Astrocyte (in vitro differentiated cells and primary cell): ENCODE measurements at regions not wholly inside any gene's neighbourhood (a gene's known extent, or its start where the extent isn't known, plus 50 kb on each side); places are given as distances from the start of the nearest gene placed in this dataset.

Source experiments
- DNase-seq: peaks from one replicate; pipeline ENCODE4 v3.0.0-alpha.2; 2010; ENCODE audit warnings: low read depth
- FAIRE-seq: peaks from 2 replicates; lab custom pipeline; 2011; peaks lifted over from hg19 to GRCh38; lab: Jason Lieb, UNC
- H2AFZ ChIP-seq: 2 replicates; pipeline ENCODE4 v1.6.0; 2012; ENCODE audit warnings: low read depth, low read length, inconsistent platforms
- H3K27ac ChIP-seq: 2 replicates; pipeline ENCODE4 v1.5.1; 2011; ENCODE audit warnings: low read depth, low read length, inconsistent platforms
- H3K27me3 ChIP-seq: 2 replicates; pipeline ENCODE4 v1.6.0; 2011; ENCODE audit warnings: low read length, inconsistent platforms; ENCODE audit not compliant: insufficient read depth
- H3K36me3 ChIP-seq: 2 replicates; pipeline ENCODE4 v1.5.1; 2011; ENCODE audit warnings: low read length, inconsistent platforms; ENCODE audit not compliant: insufficient read depth
- H3K4me1 ChIP-seq: 2 replicates; pipeline ENCODE4 v1.5.1; 2011; ENCODE audit warnings: low read length, inconsistent platforms; ENCODE audit not compliant: insufficient read depth
- H3K4me2 ChIP-seq: 2 replicates; pipeline ENCODE4 v1.6.0; 2012; ENCODE audit warnings: low read length, inconsistent platforms
- H3K4me3 ChIP-seq: 2 replicates; pipeline ENCODE4 v1.5.1; 2011; ENCODE audit warnings: low read depth, mild to moderate bottlenecking, low read length, inconsistent platforms; ENCODE audit not compliant: insufficient read depth
- H3K79me2 ChIP-seq: 2 replicates; pipeline ENCODE4 v1.6.0; 2012; ENCODE audit warnings: mild to moderate bottlenecking, low read length, inconsistent platforms; ENCODE audit not compliant: insufficient read depth
- H3K9ac ChIP-seq: 2 replicates; pipeline ENCODE4 v1.6.0; 2012; ENCODE audit warnings: mild to moderate bottlenecking, low read length, inconsistent platforms
- H3K9me3 ChIP-seq: 2 replicates; pipeline ENCODE4 v1.5.1; 2012; ENCODE audit warnings: low read depth, mild to moderate bottlenecking, low read length, inconsistent platforms; ENCODE audit not compliant: insufficient read depth
- H4K20me1 ChIP-seq: 2 replicates; pipeline ENCODE4 v1.6.0; 2012; ENCODE audit warnings: low read length, inconsistent platforms; ENCODE audit not compliant: insufficient read depth
- H3K27ac Mint-ChIP-seq: one replicate; pipeline ENCODE4 v1.8.0; 2021; ENCODE audit warnings: mild to moderate bottlenecking, mixed read lengths; ENCODE audit not compliant: unreplicated experiment
- H3K27me3 Mint-ChIP-seq: one replicate; pipeline ENCODE4 v1.8.0; 2021; ENCODE audit warnings: low read depth, mixed read lengths; ENCODE audit not compliant: unreplicated experiment
- H3K36me3 Mint-ChIP-seq: one replicate; pipeline ENCODE4 v1.8.0; 2021; ENCODE audit warnings: low read depth, mixed read lengths; ENCODE audit not compliant: unreplicated experiment
- H3K4me1 Mint-ChIP-seq: one replicate; pipeline ENCODE4 v1.8.0; 2021; ENCODE audit warnings: low read depth, mixed read lengths; ENCODE audit not compliant: unreplicated experiment
- H3K4me3 Mint-ChIP-seq: one replicate; pipeline ENCODE4 v1.8.0; 2021; ENCODE audit warnings: mild to moderate bottlenecking, moderate library complexity, mixed read lengths; ENCODE audit not compliant: unreplicated experiment
- H3K9me3 Mint-ChIP-seq: one replicate; pipeline ENCODE4 v1.8.0; 2021; ENCODE audit warnings: mild to moderate bottlenecking, mixed read lengths; ENCODE audit not compliant: unreplicated experiment
- CTCF ChIP-seq: IDR thresholded peaks from 2 replicates; pipeline ENCODE4 v1.5.1; 2011; ENCODE audit warnings: low read depth, mild to moderate bottlenecking, inconsistent platforms, low read length, moderate library complexity; ENCODE audit not compliant: insufficient read depth
- EZH2 ChIP-seq: IDR thresholded peaks from 2 replicates; pipeline ENCODE4 v1.6.1; 2012; ENCODE audit warnings: mild to moderate bottlenecking, low read length, inconsistent platforms; ENCODE audit not compliant: insufficient read depth

DNA sequence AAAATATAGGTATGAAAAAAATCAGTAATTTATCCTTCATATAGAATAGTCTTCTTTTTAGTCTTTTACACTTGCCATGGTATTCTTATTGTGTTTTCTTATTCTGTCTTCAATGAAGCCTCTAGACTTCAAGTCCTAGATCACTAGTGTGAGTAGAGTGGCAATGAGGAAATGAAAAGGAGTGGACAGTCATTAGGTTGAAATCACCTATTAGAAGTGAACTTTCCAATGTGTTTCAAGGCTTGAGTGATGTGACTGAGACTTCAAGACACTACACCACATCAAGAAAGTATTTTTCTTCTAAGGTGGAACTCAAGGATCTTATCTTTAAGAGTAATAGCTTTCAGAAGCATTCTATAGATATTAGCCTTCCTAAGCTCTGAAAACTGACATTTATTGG lies 357.8 kb upstream of the MBL2 start:
- peaks cover 2% of the 10 kb centered on the region for H3K4me1 Mint-ChIP-seq
- H3K9me3 Mint-ChIP-seq, result no peaks in the 10 kb centered on the region
- TF ChIP-seq CTCF (no peak), EZH2 (no peak)
- H3K27me3 Mint-ChIP-seq, result no peaks in the 10 kb centered on the region
- H2AFZ ChIP-seq, result no peak overlapping the region
- no peaks in the 10 kb centered on the region for H3K36me3 ChIP-seq
- no peaks in the 10 kb centered on the region for H3K27me3 ChIP-seq
- no peak overlapping the region for H3K4me3 Mint-ChIP-seq
- H3K27ac Mint-ChIP-seq, result no peak overlapping the region
- H3K79me2 ChIP-seq, result no peaks in the 10 kb centered on the region
- no peaks in the 10 kb centered on the region for H3K4me1 ChIP-seq
- no peak overlapping the region for H3K9ac ChIP-seq
- H4K20me1 ChIP-seq, result no peaks in the 10 kb centered on the region
- no peak for FAIRE-seq
- no peak overlapping the region for H3K4me3 ChIP-seq
- no peak overlapping the region for H3K27ac ChIP-seq
- no peak overlapping the region for H3K4me2 ChIP-seq
- H3K9me3 ChIP-seq, result no peaks in the 10 kb centered on the region
- DNase-seq, result no peak
- H3K36me3 Mint-ChIP-seq, result no peaks in the 10 kb centered on the region

GRCh38 chr10:53127686-53128085 lies 355.1 kb upstream of the MBL2 start:
- Mint-ChIP-seq H3K4me3 (no peak overlapping the region), H3K4me1 (no peaks in the 10 kb centered on the region), H3K9me3 (peaks cover 3% of the 10 kb centered on the region), H3K27ac (no peak overlapping the region), H3K36me3 (no peaks in the 10 kb centered on the region), H3K27me3 (no peaks in the 10 kb centered on the region)
- no peaks in the 10 kb centered on the region for H3K79me2 ChIP-seq
- no peaks in the 10 kb centered on the region for H3K36me3 ChIP-seq
- DNase-seq (no peak), FAIRE-seq (no peak)
- H3K4me2 ChIP-seq, result no peak overlapping the region
- H3K4me1 ChIP-seq, result no peaks in the 10 kb centered on the region
- H3K9me3 ChIP-seq, result no peaks in the 10 kb centered on the region
- no peak overlapping the region for H3K9ac ChIP-seq
- H3K27ac ChIP-seq, result no peak overlapping the region
- TF ChIP-seq EZH2, result no peak
- TF ChIP-seq CTCF, result no peak
- no peaks in the 10 kb centered on the region for H4K20me1 ChIP-seq
- H3K27me3 ChIP-seq, result no peaks in the 10 kb centered on the region
- H3K4me3 ChIP-seq, result no peak overlapping the region
- no peak overlapping the region for H2AFZ ChIP-seq

- Histone ChIP-seq H4K20me1 (no peaks in the 10 kb centered on the region), H3K9ac (no peak overlapping the region), H3K9me3 (no peaks in the 10 kb centered on the region), H3K27ac (no peak overlapping the region), H3K79me2 (no peaks in the 10 kb centered on the region), H3K36me3 (no peaks in the 10 kb centered on the region), H3K27me3 (no peaks in the 10 kb centered on the region), H3K4me3 (no peak overlapping the region), H2AFZ (no peak overlapping the region), H3K4me1 (no peaks in the 10 kb centered on the region), H3K4me2 (no peak overlapping the region)
- FAIRE-seq (no peak), DNase-seq (no peak)
- no peak overlapping the region for H3K27ac Mint-ChIP-seq
- H3K4me1 Mint-ChIP-seq, result no peaks in the 10 kb centered on the region
- peaks cover 3% of the 10 kb centered on the region for H3K9me3 Mint-ChIP-seq
- H3K36me3 Mint-ChIP-seq, result no peaks in the 10 kb centered on the region
- H3K27me3 Mint-ChIP-seq, result no peaks in the 10 kb centered on the region
- no peak overlapping the region for H3K4me3 Mint-ChIP-seq
- no peak for TF ChIP-seq CTCF
- no peak for TF ChIP-seq EZH2
Observed at GRCh38 chr10:53123311-53123710, 350.7 kb upstream of the MBL2 start.
